Calu3 (cell line): ENCODE measurements at regions not wholly inside any gene's neighbourhood (a gene's known extent, or its start where the extent isn't known, plus 50 kb on each side); places are given as distances from the start of the nearest gene placed in this dataset.

ENCODE experiments used
- BruUV-seq: library from RNA; stranded (reverse); fragments of 400-500 nt; replicated peaks from 2 replicates; lab custom pipeline; 2021; lab: Mats Ljungman, UMichigan
- CTCF ChIA-PET: fragments of 300-600 bp; sonication (Branson Sonifier 250); formaldehyde crosslinking; loops from one replicate; lab custom pipeline; 2022; ENCODE audit warnings: antibody characterized with exemption; lab: Charles Lee
- DNase-seq: peaks from one replicate; pipeline ENCODE4 v3.0.0; 2022
- H3K27ac Mint-ChIP-seq: one replicate; pipeline ENCODE4 v1.8.0; 2022; ENCODE audit warnings: mixed read lengths; ENCODE audit not compliant: unreplicated experiment
- H3K27me3 Mint-ChIP-seq: one replicate; pipeline ENCODE4 v1.8.0; 2022; ENCODE audit warnings: mixed read lengths; ENCODE audit not compliant: unreplicated experiment
- H3K36me3 Mint-ChIP-seq: one replicate; pipeline ENCODE4 v1.8.0; 2022; ENCODE audit warnings: mild to moderate bottlenecking, moderate library complexity, mixed read lengths; ENCODE audit not compliant: insufficient read depth, unreplicated experiment
- H3K4me1 Mint-ChIP-seq: one replicate; pipeline ENCODE4 v1.8.0; 2022; ENCODE audit warnings: mild to moderate bottlenecking, low read depth, mixed read lengths; ENCODE audit not compliant: unreplicated experiment
- H3K4me3 Mint-ChIP-seq: one replicate; pipeline ENCODE4 v1.8.0; 2022; ENCODE audit warnings: mild to moderate bottlenecking, low read depth, moderate library complexity, mixed read lengths; ENCODE audit not compliant: unreplicated experiment
- H3K9me3 Mint-ChIP-seq: one replicate; pipeline ENCODE4 v1.8.0; 2022; ENCODE audit warnings: low read depth, mixed read lengths; ENCODE audit not compliant: unreplicated experiment
- intact Hi-C: fragments of 100-400 bp; cut with micrococcal nuclease; formaldehyde crosslinking; loops from one replicate; pipeline ENCODE4 v1.10.0; 2022; ENCODE audit not compliant: unreplicated experiment
- TF ChIP-seq, protein P1 (sequence below): fragments of 200-600 bp; IDR thresholded peaks from one replicate; pipeline ENCODE4 v1.8.0; 2022; ENCODE audit warnings: antibody characterized with exemption; ENCODE audit not compliant: unreplicated experiment

GRCh38 chr5:82414041-82414388 lies 135.9 kb upstream of the RPS23 start:
- intact Hi-C loops: no loop called here
- no peaks in the 10 kb centered on the region for H3K36me3 Mint-ChIP-seq
- no peak overlapping the region for H3K27ac Mint-ChIP-seq
- no peak overlapping the region for H3K4me3 Mint-ChIP-seq
- no peak for DNase-seq
- no peaks in the 10 kb centered on the region for H3K27me3 Mint-ChIP-seq
- BruUV-seq: no TSS peak
- TF ChIP-seq, protein P1, sequence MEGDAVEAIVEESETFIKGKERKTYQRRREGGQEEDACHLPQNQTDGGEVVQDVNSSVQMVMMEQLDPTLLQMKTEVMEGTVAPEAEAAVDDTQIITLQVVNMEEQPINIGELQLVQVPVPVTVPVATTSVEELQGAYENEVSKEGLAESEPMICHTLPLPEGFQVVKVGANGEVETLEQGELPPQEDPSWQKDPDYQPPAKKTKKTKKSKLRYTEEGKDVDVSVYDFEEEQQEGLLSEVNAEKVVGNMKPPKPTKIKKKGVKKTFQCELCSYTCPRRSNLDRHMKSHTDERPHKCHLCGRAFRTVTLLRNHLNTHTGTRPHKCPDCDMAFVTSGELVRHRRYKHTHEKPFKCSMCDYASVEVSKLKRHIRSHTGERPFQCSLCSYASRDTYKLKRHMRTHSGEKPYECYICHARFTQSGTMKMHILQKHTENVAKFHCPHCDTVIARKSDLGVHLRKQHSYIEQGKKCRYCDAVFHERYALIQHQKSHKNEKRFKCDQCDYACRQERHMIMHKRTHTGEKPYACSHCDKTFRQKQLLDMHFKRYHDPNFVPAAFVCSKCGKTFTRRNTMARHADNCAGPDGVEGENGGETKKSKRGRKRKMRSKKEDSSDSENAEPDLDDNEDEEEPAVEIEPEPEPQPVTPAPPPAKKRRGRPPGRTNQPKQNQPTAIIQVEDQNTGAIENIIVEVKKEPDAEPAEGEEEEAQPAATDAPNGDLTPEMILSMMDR: no peak
- H3K4me1 Mint-ChIP-seq: peaks cover 28% of the 10 kb centered on the region
- CTCF ChIA-PET: interaction anchor here (0.7 kb wide), 1 partner anchor 959 kb away, joined by 4 read pairs; no protein-coding TSS in a partner anchor
- H3K9me3 Mint-ChIP-seq: no peaks in the 10 kb centered on the region

GRCh38 chr5:82413302-82414040 lies 135.3 kb upstream of the RPS23 start:
- DNase-seq: no peak
- Mint-ChIP-seq H3K27ac (no peak overlapping the region), H3K36me3 (no peaks in the 10 kb centered on the region), H3K4me3 (no peak overlapping the region), H3K9me3 (no peaks in the 10 kb centered on the region), H3K4me1 (peaks cover 23% of the 10 kb centered on the region), H3K27me3 (no peaks in the 10 kb centered on the region)
- CTCF ChIA-PET: no interaction called here
- TF ChIP-seq, protein P1: no peak
- intact Hi-C loops: no loop called here
- BruUV-seq: no TSS peak

- H3K27ac Mint-ChIP-seq: no peak overlapping the region
- no peaks in the 10 kb centered on the region for H3K27me3 Mint-ChIP-seq
- H3K4me1 Mint-ChIP-seq: peaks cover 25% of the 10 kb centered on the region
- H3K4me3 Mint-ChIP-seq: no peak overlapping the region
- CTCF ChIA-PET: interaction anchor here (1.2 to 1.4 kb wide), 2 partner anchors 10 kb away, joined by 3 read pairs; no protein-coding TSS in a partner anchor
- H3K36me3 Mint-ChIP-seq: no peaks in the 10 kb centered on the region
- DNase-seq: no peak
- BruUV-seq: no TSS peak
- H3K9me3 Mint-ChIP-seq: no peaks in the 10 kb centered on the region
- intact Hi-C loops: no loop called here
- TF ChIP-seq, protein P1: no peak
Observed at GRCh38 chr5:82408033-82408432, 129.9 kb upstream of the RPS23 start.

DNA sequence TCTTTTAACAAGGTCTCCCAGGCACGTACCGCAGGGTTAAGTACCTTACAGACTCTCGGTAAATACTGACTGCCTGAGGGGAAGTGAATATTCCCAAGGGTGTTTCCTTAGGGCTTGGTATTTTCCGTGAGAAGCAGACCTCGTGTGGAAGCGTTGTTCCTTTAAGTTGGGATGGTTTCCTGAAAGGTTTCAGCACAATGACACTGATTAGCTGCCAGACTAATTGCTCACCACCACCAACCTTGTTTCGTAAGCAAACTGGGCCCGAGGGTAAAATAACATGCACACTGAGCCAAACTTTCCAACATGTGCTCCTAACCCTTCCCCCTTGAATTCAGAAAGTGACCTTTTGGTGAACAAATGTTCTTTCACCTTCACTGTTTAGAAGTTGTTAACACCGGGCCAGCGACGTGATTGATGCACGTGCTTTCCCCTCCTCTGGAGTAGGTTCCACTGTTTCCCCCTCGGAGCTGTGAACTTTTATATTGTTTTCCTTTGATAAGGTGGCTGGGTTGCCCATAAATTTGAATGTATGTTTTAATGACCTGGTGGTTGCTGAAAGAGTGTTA lies 128.1 kb upstream of the RPS23 start:
- peak; percentile 33 for DNase-seq
- Mint-ChIP-seq H3K36me3 (no peaks in the 10 kb centered on the region), H3K9me3 (no peaks in the 10 kb centered on the region), H3K27me3 (no peaks in the 10 kb centered on the region), H3K4me3 (peak overlapping the region; percentile 6), H3K4me1 (peaks cover 25% of the 10 kb centered on the region), H3K27ac (peak overlapping the region; percentile 88)
- intact Hi-C loops: no loop called here
- TF ChIP-seq, protein P1: no peak
- CTCF ChIA-PET: interaction anchor here (0.7 kb wide), 1 partner anchor 17 kb away, joined by 5 read pairs; no protein-coding TSS in a partner anchor
- BruUV-seq: no TSS peak
